NCI-H2081 treated with DMSO at 0.1 percent for 48 hours (cell line): ENCODE measurements at regions not wholly inside any gene's neighbourhood (a gene's known extent, or its start where the extent isn't known, plus 50 kb on each side); places are given as distances from the start of the nearest gene placed in this dataset.
"Not testable (repeated sequence)": the region's sequence is repeated elsewhere in the genome, so short reads cannot be mapped to it uniquely, and the experiment has no call there.

Experiments
- DNase-seq: peaks from one replicate; lab custom pipeline; 2025; lab: John Stamatoyannopoulos, UW

DNA sequence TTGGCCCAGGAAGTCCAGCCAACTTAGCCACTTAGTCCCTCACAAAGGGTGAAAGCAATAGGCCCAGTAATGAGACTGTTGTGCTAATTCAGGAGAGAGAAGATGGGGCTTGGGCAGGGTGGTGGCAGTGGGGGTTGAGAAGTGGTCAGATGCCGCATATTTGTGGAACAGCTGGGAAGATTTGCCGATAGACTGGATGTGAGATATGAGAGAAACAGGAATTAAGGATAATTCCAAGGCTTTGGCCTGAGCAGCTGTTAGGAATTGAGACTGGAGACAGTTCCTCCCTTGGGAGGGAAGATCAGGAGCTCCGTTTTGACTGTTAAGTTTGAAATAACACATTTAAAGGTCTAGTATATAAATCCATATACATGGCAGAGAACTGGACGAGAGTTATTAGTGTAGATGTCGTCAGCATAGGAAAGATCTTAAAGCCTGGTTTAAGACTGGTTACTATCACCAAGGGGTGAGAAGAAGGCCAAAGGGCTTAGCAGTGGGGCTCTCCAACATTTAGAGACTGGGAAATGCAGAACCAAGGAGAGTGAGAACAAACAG is 323.7 kb upstream of the FAM78B start:
- no peak for DNase-seq

DNA sequence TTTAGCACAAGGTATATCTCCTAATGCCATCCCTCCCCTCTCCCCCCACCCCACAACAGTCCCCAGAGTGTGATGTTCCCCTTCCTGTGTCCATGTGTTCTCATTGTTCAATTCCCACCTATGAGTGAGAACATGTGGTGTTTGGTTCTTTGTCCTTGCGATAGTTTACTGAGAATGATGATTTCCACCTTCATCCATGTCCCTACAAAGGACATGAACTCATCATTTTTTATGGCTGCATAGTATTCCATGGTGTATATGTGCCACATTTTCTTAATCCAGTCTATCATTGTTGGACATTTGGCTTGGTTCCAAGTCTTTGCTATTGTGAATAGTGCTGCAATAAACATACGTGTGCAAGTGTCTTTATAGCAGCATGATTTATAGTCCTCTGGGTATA is 327.0 kb upstream of the FAM78B start:
- not testable (repeated sequence) for DNase-seq

DNA sequence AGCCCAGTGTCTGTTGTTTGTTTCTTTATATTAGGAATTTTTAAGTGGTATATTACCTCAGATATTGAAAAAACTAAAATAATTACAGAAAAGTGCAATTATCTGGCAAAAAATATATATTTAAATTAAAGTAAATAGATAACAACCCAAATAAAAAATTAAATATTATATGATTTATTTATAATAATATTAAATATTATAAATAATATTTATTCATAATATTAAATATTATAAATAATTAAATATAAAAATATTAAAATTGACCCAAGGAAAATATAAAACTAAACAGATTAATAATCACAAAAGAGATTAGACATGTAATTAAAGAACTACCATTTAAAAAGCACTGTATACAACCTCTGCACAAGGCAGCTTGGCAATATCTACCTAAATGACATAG is 331.9 kb upstream of the POGK start:
- DNase-seq: no peak

DNA sequence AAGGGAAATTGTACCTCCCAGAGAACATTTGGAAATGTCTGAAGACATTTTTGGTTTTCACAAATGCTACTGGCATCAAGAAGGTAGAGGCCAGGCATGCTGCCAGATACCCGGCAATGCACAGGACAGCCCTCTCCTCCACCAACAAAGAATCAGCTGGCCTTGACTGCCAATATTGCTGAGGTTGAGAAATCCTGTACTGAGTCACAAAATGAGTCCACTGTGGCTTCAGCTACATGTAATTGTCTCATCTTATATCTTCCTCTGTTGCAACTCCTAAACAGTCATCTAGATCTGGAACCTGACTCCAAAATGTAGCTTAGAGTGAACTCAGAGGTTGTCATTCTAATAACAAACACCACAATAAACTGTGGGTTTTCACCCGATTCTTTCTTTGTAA is 327.5 kb upstream of the POGK start:
- DNase-seq: no peak

DNA sequence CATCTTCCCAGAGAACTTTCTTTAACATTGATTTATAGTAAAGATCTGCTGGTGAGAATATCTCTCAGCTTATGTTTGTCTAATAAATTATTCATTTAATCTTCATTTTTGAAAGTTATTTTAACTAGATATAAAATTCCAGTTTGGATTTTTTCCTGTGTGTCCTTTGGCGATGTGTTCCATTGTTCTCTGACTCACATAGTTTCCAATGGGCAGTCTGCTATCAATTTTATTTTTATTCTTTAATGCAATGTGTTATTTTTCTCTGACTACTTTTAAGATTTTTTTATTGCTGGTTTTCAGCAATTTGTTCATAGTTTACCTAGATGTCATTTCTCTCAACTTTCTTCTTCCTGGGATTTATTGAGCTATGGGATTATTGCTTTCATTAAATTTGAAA is 325.2 kb upstream of the POGK start:
- DNase-seq: no peak

DNA sequence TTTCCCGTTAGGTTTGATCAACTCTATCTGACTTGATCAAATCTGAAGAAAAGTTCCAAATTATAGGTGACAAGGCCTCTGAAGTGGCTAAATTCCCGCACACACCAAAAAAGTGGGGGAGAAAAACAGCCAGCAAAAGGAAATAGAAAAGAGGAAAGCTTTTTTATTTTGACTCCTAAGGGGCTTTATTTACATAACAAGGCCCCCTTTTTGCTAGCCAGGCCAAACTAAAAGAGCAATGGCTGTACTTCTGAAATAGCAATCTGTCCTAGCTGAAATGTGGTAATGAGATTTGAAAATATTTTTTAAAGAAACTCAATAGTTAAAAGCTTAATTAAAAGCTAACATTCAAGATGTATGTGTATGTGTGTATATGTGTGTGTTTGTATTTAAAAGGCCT is 311.5 kb upstream of the POGK start:
- no peak for DNase-seq

DNA sequence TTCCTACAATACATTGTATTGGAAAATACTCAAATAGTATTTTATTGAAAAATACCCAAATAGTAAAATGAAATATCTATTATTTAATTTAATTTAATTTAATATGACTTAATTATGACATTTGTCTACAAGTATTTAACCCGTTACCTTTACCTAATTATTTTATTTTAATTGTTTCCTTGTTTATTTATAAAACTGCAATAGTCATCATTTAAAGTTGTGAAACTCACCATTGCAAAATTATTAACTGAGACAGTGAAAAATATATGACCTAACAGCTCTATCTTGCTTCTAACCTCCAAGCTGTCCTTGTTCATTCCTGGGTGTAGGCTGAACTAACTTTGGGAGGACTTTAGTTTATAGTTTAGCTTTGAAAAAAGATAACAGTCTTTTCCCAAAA is 300.6 kb upstream of the POGK start:
- DNase-seq: no peak

DNA sequence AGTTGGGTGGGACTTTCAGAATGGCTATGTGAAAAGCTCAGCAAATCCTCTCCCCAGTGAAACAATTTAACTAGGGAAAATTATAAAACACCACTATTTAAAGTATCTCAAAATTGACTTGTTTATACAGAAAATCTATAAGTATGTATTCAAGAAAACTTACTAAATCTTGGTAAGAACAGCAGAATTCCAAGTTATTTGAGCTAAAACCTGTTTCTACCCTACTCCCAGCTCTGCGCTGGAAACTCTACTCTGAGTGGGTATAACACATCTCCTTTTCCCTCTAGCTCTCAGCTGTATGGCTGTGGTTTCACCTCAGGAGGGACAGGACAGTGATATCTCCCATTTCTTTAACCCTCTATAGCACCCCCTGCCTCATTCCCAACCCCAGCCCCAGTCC is 295.2 kb upstream of the POGK start:
- no peak for DNase-seq

DNA sequence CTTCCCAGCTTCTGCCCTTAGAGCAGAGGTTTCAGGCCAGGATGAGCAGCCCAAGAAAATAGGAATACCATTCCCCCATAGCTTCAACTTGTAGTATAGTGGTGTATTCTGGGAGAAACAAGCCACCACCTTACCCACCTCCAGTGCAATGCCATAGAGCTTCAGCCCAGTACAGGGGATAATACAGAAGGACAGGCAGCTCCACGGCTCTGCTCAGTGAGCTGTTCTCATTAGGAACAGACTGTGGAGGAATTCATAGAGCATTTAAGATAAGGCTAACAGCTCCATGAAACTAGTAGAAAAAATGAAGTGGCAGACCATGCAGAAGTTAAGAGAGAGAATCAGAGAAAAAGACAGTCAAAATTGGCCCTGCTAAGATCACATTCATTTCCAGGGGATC is 294.7 kb upstream of the POGK start:
- no peak for DNase-seq

DNA sequence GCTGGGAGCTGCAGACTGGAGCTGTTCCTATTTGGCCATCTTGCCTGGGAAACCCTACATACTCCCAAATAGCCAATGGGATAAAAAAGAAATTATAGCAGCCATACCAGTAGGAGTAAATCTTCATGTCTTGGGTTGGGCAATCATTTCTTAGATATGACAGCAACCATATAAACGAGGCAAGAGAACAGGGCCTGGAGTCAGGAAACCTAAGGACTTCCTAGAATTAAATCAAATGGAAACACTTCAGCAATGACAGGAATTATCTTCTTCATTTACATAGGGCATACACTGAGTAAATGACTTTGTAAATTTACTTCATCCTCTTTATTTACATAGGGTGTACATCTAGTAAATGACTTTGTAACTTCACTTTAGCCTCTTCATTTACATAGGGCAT is 286.6 kb upstream of the POGK start:
- no peak for DNase-seq

DNA sequence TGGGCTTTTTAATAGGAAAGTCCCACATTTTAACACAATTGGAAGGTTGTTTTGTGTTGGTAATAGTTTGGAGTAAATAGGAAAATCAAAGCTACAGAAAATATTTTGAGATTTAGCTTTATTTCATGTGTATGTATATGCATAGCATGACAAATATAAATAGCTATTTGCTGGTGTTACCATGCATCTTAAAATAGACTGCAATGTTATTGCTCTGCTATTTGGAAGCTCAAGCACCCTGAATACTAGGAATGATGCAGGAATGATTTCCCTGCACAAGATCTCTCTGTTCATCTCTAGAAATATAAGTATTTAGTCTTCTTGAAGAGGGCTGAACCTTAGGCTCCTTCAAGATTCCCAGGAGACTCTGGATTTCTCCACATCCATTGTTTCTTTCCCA is 268.3 kb upstream of the POGK start:
- no peak for DNase-seq

DNA sequence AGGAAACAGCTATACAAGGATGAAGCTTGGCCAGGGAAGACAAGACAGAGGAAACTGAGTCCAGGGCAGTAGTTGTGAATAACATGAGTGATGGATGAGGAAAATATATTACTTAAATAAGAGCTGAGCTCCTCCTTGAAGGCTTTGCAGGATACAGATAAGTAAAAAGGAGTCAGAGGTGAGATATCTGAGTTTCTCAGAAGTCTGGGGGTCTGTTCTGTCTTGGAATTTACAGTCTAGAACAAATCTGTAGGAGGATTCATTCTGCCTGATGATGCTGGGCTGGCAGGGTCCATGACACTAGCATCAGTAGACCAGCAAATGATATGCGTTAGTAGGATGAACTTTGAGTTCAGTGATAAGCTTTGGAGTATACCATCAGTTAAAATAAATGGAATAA is 266.1 kb upstream of the POGK start:
- DNase-seq: no peak

DNA sequence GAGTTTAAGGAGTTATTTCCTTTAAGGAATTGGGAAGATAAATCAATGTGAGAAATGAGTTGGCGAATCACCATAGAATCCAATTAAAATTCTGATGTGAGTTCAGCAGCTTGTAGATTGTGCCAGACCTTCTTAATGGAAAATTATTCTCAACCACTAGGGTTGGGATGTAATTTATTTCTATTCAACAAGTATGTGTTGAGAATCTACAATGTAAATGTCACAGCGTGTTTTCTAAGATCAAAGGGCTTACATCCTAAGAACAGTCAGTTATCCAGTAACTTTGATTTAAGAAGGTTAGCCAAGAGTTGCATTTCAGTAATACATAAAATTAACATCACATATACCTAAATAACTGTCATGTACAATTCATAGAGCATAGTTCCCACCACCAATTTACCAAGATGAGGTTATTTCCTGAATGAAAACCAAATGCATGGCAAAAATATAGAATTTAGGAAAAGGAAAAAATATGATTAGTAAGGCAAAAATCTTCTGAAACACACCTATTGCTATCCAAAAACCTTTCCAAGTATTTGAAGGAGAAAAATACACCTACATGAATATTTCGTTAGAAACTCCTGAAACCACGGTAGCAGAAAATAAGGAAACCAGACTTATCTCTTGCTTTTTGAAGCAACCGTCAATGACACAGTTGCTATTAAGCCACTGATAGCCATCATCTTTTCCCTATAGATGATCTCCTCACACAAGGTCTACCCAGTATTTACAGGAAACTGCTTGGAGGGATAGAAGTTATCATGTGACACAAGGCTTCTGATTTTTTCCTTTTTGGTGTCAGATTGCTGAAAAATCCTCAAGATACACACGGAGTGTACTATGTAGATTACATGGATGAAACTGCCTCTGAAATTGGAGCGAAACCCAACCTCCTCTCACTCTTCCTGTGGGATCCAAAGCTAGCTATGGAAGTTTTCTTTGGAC is 259.4 kb upstream of the POGK start:
- no peak for DNase-seq

DNA sequence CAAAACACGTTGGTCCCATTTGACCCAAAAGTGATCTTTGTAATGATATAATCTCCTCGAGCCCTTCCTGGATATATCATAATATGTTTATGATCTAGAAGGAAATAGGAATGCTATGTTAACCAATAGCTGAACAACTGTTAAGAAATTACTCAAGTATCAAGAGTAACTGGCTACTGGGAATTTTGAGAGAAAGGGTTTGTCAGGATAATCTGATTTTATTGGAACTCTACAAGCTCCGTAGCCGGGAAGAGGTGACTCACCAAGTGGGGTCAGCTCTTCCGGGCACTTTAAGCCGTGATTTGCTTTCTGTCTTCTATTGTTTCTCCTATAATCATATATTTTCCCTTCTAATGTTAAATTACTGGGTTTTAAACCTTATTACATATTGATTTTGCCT is 250.5 kb upstream of the POGK start:
- no peak for DNase-seq

DNA sequence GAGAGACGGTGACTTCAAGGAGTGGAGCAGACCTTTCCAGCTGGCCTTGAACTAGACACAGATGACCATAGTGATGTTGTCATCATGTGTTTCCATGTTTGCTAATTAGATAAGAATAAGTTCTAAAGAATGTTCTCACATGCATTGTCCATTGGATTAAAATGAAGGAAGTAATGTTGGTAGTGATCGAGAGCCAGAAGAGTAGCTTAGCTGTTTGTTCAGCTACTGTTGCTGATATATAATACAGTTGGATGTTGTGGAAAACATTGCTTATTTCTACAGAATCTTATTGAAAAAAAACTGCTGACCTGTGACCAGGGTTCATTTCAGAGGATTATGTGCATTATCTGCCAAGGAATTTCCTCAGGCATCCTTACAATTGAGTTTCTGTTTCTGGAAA is 249.1 kb upstream of the POGK start:
- no peak for DNase-seq

DNA sequence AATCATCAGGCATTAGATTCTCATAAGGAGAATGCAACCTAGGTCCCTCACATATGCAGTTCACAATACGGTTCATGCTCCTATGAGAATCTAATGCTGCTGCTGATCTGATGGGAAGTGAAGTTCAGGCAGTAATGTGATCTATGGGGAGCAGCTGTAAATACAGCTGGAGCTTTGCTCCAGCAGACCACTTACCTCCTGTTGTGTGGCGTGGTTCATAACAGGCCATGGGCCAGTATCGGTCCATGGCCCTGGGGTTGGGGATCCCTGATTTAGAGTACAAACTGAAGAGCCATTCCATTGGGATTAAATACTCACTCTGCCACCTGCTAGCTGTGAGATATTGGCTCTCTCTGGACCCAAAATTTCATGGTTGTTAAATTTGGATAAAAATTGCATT is 244.6 kb upstream of the POGK start:
- DNase-seq: no peak

DNA sequence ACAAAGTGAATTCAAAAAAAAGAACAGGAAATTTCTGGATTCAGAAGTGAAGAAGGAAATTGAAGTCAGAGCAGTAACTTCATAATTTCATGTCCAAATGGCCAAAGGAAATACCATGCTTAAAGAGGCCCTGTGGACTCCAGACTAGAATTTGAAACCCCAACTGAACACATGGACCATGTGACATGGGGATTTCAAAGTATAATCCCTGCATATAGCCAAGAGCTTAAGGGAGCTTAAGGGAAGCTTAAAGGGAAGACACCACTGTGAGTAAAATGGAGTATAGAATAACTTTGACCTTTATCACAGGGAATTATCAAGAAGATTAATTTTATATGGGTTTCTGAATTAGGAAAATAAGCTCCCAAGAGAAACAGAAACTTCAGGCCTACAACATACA is 241.8 kb upstream of the POGK start:
- DNase-seq: no peak

DNA sequence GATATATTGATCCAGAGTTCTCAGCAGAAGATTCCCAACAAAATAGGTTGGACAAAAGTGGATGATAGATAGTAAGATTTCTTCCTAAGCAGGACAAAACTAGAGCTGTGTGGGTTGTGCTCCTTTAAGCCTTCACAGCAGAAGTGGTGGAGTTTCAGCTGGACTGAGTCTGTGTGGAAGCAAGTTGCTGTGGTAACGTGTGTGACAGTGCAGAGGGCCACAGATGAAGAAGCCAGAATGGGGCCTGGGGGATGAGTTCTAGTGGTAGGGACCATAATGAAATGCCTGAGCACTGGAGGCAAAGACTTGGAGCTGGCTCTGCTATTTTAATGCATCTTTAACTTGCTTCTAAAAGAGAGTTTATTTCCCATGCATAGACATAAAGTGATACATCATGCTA is 238.7 kb upstream of the POGK start:
- DNase-seq: no peak

DNA sequence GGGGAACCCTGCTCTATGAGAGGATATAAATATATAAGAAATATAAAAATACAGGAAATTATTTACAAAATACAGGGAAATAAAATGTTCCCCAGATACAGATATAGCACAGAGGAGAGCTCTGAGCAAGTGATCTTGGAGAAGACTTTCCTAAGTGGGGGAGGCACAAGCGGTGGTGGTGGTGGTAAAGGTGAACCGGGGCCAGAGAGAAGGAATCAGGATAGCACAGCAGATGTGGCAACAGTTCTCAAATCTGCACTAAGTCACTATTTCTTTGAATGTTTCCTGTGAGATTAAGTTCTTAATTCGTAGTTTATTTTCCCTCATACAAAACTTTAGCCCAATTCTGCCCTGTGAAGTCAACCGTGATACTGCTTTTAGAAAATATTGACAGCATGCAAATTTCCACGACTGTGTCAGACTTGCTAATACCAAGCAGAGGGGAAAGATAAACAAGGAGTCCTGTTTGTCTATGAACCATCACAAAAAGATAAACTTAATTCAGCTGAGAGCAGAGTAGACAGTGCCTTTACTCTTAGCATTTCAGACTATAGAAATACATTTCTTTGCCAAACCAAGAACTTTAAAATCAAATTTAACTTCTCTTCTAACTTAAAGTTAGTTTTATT is 237.5 kb upstream of the POGK start:
- DNase-seq: no peak

DNA sequence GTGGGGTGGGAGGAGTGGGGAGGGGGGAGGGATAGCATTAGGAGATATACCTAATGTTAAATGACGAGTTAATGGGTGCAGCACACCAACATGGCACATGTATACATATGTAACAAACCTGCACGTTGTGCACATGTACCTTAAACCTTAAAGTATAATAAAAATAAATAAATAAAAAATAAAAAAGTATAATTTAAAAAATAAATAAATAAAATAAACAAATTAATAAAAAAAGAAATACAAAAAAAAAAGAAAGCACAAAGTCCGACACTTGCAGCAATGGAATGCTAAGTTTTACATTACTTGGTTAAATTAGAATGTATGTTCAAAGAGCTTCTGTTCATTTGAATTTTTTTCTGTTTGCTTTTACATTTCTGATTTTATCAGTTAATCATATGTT is 236.5 kb upstream of the POGK start:
- not testable (repeated sequence) for DNase-seq

DNA sequence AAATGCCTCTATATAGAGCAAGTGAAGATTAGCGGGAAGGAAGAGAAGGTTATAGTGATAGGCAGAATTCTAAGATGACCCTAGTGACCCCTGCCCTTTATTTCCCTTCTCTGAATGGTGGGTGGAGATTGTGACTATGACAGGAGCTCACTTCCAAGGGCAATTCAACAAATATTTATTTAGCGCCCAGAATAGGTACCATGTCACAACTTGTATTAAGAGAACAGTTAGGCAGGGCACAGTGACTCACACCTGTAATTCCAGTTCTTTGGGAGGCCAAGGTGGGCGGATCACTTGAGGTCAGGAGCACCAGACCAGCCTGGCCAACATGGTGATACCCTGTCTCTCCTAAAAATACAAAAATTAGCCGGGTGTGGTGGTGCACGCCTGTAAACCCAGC is 236.0 kb upstream of the POGK start:
- DNase-seq: no peak

DNA sequence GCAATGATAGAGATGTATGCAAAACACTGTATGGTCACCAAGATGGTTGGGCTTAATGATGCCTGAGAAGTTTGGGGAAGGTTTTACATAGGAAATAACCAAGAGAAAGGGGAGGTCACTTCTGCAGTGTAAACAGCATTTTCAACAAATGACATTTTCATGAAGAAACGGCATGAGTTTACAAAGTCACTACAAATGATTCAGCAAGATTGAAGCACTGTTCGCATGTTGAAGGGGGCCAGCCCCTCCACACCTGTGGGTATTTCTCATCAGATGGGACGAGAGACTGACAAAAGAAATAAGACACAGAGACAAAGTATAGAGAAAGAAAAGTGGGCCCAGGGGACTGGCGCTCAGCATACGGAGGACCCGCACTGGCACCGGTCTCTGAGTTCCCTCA is 234.1 kb upstream of the POGK start:
- no peak for DNase-seq

DNA sequence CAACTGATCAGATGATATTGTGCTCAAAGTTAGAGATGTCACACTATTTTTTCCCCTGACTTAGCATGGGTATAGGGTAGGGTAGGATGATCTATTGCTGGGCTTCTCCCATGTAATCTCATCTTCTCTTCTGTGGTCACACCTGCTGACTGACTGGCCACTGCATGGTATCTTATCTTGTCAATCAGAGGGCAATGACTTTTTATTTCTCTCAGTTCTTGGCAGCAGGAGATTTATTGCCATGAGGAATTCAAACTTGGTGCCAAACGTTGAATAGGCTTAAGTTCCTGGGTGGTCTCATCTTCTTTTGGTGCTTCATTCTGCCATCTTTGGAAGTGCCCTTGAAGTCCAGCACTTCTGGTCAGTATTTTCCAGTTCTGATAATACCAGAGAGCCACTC is 226.4 kb upstream of the POGK start:
- no peak for DNase-seq

DNA sequence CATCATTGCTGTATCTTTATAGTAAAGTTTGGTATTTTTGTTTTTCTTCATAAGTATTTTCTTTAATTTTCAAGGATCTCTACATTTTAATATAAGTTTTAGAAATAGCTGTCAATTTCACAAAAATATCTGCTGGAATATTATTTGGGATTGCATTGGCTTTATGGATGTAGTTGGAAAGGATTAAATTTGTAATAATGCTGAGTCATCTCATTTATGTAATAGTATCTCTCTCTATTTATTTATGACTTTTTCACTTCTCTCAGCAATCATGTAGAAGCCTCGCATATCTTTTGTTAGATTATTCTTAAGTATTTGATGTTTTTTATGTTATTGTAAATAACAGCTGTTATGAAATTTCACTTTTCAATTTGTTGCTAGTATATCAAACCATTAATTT is 223.1 kb upstream of the POGK start:
- DNase-seq: no peak
